DOHH2 (cell line): ENCODE measurements at regions not wholly inside any gene's neighbourhood (a gene's known extent, or its start where the extent isn't known, plus 50 kb on each side); places are given as distances from the start of the nearest gene placed in this dataset.
"Not testable (repeated sequence)": the region's sequence is repeated elsewhere in the genome, so short reads cannot be mapped to it uniquely, and the experiment has no call there.

ENCODE experiments used
- CTCF ChIP-seq: fragments of 200-600 bp; sonication (generic); IDR thresholded peaks from one replicate; pipeline ENCODE4 v1.5.1; 2014; ENCODE audit warnings: antibody characterized with exemption, mild to moderate bottlenecking, low read depth, low read length; ENCODE audit not compliant: poor library complexity, severe bottlenecking
- EZH2phosphoT487 ChIP-seq: fragments of 200-600 bp; sonication (generic); IDR thresholded peaks from 2 replicates; pipeline ENCODE4 v1.6.1; 2017; ENCODE audit warnings: borderline replicate concordance, mild to moderate bottlenecking, antibody characterized with exemption, low read length, moderate library complexity, mixed read lengths

- not testable (repeated sequence) for TF ChIP-seq CTCF, EZH2phosphoT487
These were observed 253.2 kb upstream of the MBL2 start for GRCh38 chr10:53025765-53026164.
